VCaP (cell line): ENCODE measurements at regions not wholly inside any gene's neighbourhood (a gene's known extent, or its start where the extent isn't known, plus 50 kb on each side); places are given as distances from the start of the nearest gene placed in this dataset.
"Not testable (repeated sequence)": the region's sequence is repeated elsewhere in the genome, so short reads cannot be mapped to it uniquely, and the experiment has no call there.

Source experiments
- H3K27ac ChIP-seq: fragments of 450-650 bp; 2 replicates; pipeline ENCODE4 v1.5.1; 2017
- CTCF ChIP-seq: fragments of 450-650 bp; conservative IDR thresholded peaks from 2 replicates; pipeline ENCODE4 v1.5.1; 2017; ENCODE audit warnings: mild to moderate bottlenecking, moderate library complexity

GRCh38 chr12:30546121-30546520 is 149.5 kb downstream of the IPO8 start:
- peak overlapping the region; percentile 69; the same call in 1 of the 2 replicates for H3K27ac ChIP-seq

DNA sequence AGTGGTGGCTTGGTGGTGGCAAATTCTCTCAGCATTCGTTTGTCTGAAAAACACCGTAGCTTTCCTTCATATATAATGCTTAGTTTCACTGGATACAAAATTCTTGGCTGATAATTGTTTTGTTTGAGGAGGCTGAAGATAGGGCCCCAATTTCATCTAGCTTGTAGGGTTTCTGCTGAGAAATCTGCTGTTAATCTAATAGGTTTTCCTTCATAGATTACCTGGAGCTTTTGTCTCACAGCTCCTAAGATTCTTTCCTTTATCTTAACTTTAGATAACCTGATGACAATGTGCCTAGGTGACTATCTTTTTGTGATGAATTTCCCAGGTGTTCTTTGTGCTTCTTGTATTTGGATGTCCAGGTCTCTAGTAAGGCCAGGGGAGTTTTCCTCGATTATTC is 151.0 kb downstream of the IPO8 start:
- H3K27ac ChIP-seq, result not testable (repeated sequence)

More at GRCh38 chr12:30546121-30546520, 149.5 kb downstream of the IPO8 start:
- no peak for TF ChIP-seq CTCF

- no peak overlapping the region for H3K27ac ChIP-seq
- no peak for TF ChIP-seq CTCF
Observed at GRCh38 chr12:30537228-30537627, 158.4 kb downstream of the IPO8 start.

DNA sequence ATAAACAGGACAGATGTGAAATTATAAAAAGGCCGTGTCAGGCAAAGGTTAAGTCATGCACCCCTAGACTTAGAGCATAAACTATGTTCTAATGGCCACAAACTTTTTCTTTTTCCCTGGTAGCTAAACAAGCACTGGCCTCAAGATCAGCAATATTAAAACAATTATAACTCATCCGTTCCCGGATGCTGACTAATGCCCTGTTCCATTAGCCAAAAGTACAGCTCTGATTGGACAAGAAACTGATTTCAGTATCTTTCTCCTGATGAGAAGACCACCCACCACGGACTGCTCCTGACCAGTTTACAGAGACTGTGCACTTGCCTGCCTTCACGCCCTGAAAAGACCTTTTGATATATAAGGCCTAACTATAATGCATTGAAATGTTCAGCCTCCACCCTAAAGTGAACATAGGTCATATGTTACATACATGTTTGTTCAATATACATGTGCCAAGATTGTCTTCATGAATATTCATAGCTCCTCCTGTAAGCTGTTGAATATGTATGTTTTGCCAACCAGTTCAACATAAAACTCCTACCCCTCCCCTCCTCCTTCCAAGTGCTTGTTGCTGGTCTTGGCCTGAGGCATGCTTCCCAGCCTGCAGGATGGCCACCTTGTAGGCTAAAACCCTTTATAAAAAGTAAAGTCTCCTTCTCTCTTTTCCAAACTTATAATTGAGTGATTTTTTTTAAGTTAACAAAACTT is 162.0 kb downstream of the IPO8 start:
- H3K27ac ChIP-seq, result peak overlapping the region; percentile 83
- TF ChIP-seq CTCF, result no peak

DNA sequence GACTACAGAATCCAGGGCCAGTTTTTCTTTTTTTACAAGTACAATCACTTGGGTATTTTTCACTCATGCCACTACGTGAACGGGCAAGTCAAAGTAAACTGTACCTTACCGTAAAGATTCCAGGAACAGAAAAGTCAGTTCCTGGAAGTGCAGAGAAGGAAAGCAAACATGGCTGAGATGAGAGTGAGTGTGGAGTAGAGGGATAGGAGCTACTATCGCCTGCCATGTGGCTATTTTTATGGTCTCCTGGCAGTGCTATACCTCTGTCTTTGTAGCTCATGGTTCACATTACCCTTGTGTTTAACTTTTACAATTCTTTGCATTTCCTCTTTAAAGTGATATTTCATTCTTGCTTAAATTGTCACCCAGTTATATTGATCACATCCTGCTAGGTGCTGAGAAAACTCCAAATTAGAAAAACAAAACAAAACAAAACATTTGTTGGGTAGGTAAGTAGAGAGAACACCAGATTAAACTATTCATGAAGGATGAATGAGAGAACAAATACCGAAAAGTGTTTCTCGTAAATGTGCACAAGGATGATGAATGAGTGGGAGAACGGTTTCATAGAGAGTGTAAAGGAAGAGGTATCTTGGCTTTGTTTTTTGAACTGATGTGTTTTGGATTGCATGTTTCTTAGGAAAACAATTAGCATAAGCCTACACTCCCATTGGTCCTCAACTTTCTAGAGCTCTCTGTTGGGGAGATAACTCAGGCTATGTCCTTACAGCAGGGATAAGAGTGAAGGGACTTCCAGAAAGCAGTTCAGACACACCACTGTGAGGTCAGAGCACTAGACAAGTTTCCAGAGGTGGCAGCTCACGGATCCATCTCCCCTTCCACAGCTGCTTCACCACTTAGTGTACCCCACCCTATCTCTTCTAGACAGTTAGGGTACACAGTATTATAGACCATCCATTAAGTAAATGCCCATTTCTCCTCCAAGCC is 163.7 kb downstream of the IPO8 start:
- H3K27ac ChIP-seq, result peak overlapping the region; percentile 83

DNA sequence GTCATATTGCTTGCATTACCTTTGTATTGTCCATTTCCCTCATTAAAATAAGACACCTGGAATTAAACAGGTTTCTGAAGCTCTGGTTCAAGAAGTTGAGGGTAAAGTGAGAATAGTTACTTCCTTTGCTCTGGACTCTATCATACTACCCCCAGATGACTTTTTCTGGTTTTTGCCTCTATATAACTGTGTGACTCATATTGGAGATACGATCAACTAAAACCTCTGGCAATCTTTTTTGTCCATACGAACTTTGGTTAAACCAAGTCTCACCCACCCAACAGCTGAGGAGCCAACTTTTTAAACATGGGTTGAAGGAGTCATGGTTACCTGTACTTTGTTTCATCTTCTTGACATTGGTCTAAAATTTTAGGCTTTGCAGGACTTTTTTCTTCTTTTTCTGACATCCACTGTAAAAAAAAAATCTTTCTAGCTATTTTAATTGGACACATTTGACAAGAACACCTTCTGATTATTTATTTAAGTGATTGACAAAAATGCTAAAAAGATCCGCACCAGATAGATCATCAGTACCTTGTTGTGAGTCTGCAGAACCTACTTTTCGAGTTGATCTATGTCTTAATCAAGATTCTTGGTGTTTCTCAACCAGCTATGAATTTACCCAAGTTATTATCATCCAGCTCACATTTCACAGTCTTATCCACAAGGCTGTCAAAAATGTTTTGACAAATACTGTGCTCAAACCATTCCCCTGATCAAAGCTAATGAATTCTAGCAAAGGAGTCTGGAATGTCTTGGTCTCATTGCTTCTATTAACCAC is 166.0 kb downstream of the IPO8 start:
- no peak for TF ChIP-seq CTCF
- H3K27ac ChIP-seq, result no peak overlapping the region

More for the DNA sequence above, 163.7 kb downstream of the IPO8 start:
- TF ChIP-seq CTCF, result no peak

- H3K27ac ChIP-seq, result no peak overlapping the region
- TF ChIP-seq CTCF, result no peak
Observed at GRCh38 chr12:30525171-30525570, 170.5 kb downstream of the IPO8 start.

GRCh38 chr12:30520285-30520684 is 175.4 kb downstream of the IPO8 start:
- not testable (repeated sequence) for H3K27ac ChIP-seq
